Activated T-cell treated with anti-CD3 and anti-CD28 coated beads, Interleukin-2, amount 50 U/mL, for 72 hours (primary cell): ENCODE measurements at regions not wholly inside any gene's neighbourhood (a gene's known extent, or its start where the extent isn't known, plus 50 kb on each side); places are given as distances from the start of the nearest gene placed in this dataset.
"Not testable (repeated sequence)": the region's sequence is repeated elsewhere in the genome, so short reads cannot be mapped to it uniquely, and the experiment has no call there.

ENCODE experiments used
- ATAC-seq, 2 donors: fragments of 150-1000 bp; cut with Tn5 transposase; replicated peaks in 1 of 2; 2 replicates each; pipeline ENCODE4 v1.10.0; 2021; ENCODE audit warnings: moderate library complexity in 2 of 2, mild to moderate bottlenecking in 1 of 2
- DNase-seq, 2 donors: peaks; one replicate each; pipeline ENCODE4 v3.0.0; 2021 to 2022; ENCODE audit warnings: mixed read lengths in 1 of 2
- H3K27ac Mint-ChIP-seq: one replicate; pipeline ENCODE4 v1.8.0; 2022; ENCODE audit warnings: mild to moderate bottlenecking, moderate library complexity, mixed read lengths
- H3K27me3 Mint-ChIP-seq: one replicate; pipeline ENCODE4 v1.8.0; 2022; ENCODE audit warnings: low read depth, mixed read lengths
- H3K36me3 Mint-ChIP-seq, 2 donors: one replicate each; pipeline ENCODE4 v1.8.0; 2022; ENCODE audit warnings: mixed read lengths in 2 of 2, mild to moderate bottlenecking in 1 of 2; ENCODE audit not compliant: insufficient read depth in 2 of 2
- H3K4me1 Mint-ChIP-seq: one replicate; pipeline ENCODE4 v1.8.0; 2022; ENCODE audit warnings: low read depth, mixed read lengths
- H3K4me3 Mint-ChIP-seq, 2 donors: one replicate each; pipeline ENCODE4 v1.8.0; 2022; ENCODE audit warnings: mild to moderate bottlenecking in 2 of 2, mixed read lengths in 2 of 2, moderate library complexity in 2 of 2
- H3K9me3 Mint-ChIP-seq, 2 donors: one replicate each; pipeline ENCODE4 v1.8.0; 2022; ENCODE audit warnings: mixed read lengths in 2 of 2

DNA sequence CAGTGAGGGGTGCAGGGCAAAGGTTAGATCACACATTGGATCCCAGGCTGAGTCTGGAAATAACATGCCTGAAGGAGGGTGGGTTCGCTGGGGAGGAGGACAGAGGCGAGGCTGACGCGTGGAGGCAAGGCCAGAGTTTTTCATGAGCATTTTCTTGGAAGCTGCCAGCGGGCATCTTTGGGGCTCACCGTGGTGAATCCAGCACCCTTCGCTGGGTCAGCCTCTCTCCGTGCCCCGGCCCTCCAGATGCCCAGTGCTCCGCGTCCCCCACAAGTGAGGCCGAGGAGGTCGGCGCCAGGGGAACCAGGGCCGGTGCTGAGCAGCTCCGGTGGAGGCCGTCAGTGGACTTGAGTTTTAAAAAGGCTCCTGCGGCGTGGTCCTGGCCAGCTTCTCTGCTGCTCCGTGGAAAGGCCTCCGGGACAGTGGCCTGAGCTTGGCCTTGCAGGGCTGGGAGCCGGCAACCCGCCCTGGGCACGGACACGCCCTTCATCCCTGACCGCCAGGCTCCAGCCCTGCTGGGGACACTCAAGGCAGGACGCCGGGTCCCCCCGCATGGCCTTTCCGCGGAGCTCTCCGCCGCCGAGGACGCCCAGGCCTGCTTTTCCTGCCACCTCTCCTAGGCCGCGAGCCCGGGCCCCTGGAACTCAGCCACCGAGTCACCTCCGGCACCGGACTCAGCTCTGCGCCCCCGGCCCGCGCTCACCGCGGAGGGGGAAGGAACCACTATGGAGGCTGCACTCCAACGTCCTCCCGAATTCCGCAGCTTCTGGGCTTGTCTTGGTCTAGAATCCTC lies 114.3 kb downstream of the THBS2 start:
- DNase-seq (no peak), ATAC-seq (no peak)
- Mint-ChIP-seq H3K36me3 (no peaks in the 10 kb centered on the region), H3K27me3 (peaks cover 6% of the 10 kb centered on the region), H3K9me3 (peaks cover 0 to 2% of the 10 kb centered on the region in 2 donors), H3K4me3 (no peak overlapping the region), H3K27ac (no peak overlapping the region), H3K4me1 (no peaks in the 10 kb centered on the region)

DNA sequence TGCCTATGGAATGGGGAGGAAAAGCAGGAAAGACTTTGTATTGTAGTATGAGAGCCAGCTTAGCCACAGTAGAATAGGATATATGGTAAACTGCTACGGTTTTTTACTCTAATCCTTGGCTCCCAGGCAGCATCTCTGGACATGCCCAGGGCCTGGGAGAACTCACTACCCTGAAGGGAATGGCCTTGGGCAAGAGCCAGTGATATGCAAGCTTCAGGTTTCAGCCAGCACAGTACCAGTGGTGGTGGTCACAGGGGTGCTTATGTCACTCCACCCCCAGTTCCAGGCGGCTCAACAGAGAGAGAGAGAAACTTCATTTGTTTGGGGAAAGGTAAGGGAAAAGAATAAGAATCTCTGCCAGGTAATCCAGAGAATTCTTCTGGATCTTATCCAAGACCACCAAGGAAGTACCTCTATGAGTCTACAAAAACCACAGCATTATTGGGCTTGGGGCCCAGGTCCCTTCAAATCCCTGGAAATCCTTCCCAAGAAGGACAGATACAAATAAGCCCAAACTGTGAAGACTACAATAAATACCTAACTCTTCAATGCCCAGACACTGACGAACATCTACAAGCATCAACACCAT lies 121.2 kb downstream of the THBS2 start:
- DNase-seq, result no peak
- H3K36me3 Mint-ChIP-seq, result no peaks in the 10 kb centered on the region
- peaks cover 0 to 2% of the 10 kb centered on the region in 2 donors for H3K9me3 Mint-ChIP-seq
- no peak for ATAC-seq
- H3K27me3 Mint-ChIP-seq, result no peaks in the 10 kb centered on the region
- H3K4me1 Mint-ChIP-seq, result no peaks in the 10 kb centered on the region
- no peak overlapping the region for H3K27ac Mint-ChIP-seq
- no peak overlapping the region for H3K4me3 Mint-ChIP-seq

DNA sequence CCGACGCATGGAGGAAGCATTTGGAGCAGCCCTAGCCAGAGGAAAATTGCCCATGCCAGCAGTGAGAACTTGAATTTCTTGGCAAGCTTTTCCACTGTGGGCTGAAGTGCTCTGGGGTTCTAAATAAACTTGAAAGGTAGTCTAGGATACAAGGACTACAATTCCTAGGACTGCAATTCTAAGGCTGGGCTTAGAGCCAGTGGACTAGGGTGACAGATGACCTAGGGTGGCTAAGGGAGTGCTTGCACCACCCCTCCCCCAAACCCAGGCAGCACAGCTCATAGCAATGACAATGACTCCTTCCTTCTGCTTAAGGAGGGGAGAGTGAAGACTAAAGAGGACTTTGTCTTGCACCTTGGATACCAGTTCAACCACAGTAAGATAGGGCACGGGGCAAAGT lies 122.3 kb downstream of the THBS2 start:
- H3K27ac Mint-ChIP-seq, result no peak overlapping the region
- ATAC-seq (no peak), DNase-seq (no peak)
- H3K27me3 Mint-ChIP-seq, result no peaks in the 10 kb centered on the region
- no peak overlapping the region for H3K4me3 Mint-ChIP-seq
- no peaks in the 10 kb centered on the region for H3K36me3 Mint-ChIP-seq
- no peaks in the 10 kb centered on the region for H3K4me1 Mint-ChIP-seq
- H3K9me3 Mint-ChIP-seq, result no peaks in the 10 kb centered on the region

DNA sequence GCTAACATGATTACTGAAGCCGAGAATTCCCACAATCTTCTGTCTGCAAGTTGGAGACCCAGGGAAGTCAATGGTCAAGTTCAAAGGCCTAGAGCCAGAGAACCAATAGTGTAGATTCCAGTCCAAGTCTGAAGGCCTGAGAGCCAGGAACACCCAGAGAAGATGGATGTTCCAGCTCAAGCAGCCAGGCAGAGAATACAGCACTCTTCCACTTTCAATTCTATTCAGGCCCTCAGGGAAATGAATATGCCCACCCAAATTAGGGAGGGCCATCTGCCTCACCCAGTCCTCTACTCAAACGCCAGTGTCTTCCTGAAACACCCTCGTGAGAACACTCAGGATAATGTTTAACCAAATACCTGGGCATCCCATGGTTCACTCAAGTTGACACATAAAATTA lies 123.5 kb downstream of the THBS2 start:
- Mint-ChIP-seq H3K4me1 (no peaks in the 10 kb centered on the region), H3K27me3 (no peaks in the 10 kb centered on the region), H3K9me3 (no peaks in the 10 kb centered on the region), H3K36me3 (no peaks in the 10 kb centered on the region), H3K27ac (no peak overlapping the region), H3K4me3 (no peak overlapping the region)
- no peak for ATAC-seq
- DNase-seq, result no peak

DNA sequence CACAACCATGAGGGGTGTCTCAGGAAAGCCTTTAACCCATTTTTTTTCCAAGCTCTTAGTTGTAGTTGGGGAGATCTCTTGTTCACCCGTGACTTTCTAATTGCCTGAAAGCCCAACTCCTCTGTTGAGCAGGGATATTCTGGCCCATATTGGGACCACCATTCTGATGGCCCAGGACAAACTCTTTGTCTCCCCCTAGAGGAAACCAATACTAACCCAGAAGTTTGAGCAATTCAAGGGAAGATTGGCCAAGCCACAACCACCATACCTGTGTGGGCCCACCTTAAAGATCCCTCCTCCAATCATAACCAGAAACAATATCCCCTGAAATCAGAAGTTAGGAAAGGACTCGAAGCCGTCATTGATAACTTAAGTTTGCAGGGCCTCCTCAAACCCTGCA lies 132.6 kb downstream of the THBS2 start:
- DNase-seq (no peak), ATAC-seq (no peak)
- no peaks in the 10 kb centered on the region for H3K9me3 Mint-ChIP-seq
- no peaks in the 10 kb centered on the region for H3K36me3 Mint-ChIP-seq
- no peak overlapping the region for H3K27ac Mint-ChIP-seq
- no peaks in the 10 kb centered on the region for H3K27me3 Mint-ChIP-seq
- H3K4me1 Mint-ChIP-seq, result no peaks in the 10 kb centered on the region
- no peak overlapping the region for H3K4me3 Mint-ChIP-seq

DNA sequence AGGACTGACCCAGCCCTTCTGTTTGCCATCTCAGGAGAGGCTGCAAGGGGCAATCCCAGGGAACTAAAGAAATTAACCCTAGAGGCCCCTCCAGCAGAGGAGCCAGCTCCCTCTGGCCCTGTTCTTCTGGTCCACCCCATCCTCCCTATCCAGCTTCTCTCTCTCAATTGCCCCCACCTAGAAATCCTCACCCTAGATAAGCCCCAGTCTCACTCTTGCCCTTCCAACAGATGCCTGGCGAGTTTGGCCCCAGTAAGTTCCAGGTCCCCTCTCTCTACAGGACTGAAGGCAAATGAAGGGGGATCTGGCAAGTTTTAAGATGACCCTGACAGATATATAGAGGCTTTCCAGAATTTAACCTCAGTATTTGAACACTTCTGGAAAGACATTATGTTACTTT lies 134.0 kb downstream of the THBS2 start:
- no peaks in the 10 kb centered on the region for H3K4me1 Mint-ChIP-seq
- H3K36me3 Mint-ChIP-seq, result no peaks in the 10 kb centered on the region
- ATAC-seq (no peak), DNase-seq (no peak)
- H3K27me3 Mint-ChIP-seq, result no peaks in the 10 kb centered on the region
- H3K4me3 Mint-ChIP-seq, result no peak overlapping the region
- H3K9me3 Mint-ChIP-seq, result no peaks in the 10 kb centered on the region
- no peak overlapping the region for H3K27ac Mint-ChIP-seq

DNA sequence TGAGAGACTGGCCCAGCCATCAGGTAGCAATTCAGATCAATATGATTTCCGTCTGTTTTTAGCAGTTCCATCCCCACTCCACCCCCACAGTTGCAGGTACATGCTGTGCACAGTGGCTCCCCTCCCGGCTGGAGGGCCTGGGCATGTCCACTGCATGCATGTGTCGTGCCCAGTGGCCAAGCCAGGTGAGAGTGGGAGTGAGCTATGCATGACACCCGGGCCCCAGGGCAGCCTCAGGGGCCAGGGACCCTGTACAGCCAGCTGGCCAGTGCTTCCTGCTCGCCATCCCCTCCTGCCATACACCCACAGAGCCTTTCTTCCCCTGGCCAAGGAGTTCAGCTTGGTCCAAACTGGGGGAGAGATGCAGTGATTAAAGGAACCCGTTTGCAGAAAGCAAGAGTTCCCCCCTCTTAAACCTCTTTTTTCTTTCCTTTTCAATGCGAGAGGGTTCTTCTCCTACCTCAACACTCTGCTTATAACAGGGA lies 135.3 kb downstream of the THBS2 start:
- ATAC-seq (no peak), DNase-seq (no peak)
- no peaks in the 10 kb centered on the region for H3K9me3 Mint-ChIP-seq
- no peaks in the 10 kb centered on the region for H3K27me3 Mint-ChIP-seq
- no peak overlapping the region for H3K4me3 Mint-ChIP-seq
- H3K36me3 Mint-ChIP-seq, result no peaks in the 10 kb centered on the region
- peaks cover under 1% of the 10 kb centered on the region for H3K4me1 Mint-ChIP-seq
- no peak overlapping the region for H3K27ac Mint-ChIP-seq

DNA sequence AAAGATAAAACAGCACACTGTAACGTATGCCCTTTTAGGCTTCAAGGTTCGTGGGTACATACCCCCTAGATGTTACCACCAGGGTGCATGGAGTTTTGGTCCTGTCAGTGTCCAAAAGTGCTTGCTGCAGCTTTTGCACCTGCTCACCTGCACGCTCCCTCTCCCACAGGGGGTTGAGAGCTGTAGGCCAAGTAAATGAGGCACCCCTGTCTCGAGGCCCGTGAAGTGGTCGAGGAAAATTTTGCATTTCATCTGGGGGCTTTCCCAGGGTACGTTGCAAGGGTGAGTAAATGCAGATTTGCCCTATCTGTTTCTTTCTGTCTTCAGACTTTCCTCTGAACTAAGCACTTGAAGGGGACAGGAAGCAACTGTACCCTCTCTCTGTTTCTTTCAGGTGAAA lies 136.0 kb downstream of the THBS2 start:
- ATAC-seq (no peak), DNase-seq (no peak)
- Mint-ChIP-seq H3K4me3 (no peak overlapping the region), H3K36me3 (no peaks in the 10 kb centered on the region), H3K9me3 (no peaks in the 10 kb centered on the region), H3K4me1 (peaks cover 7% of the 10 kb centered on the region), H3K27me3 (no peaks in the 10 kb centered on the region), H3K27ac (no peak overlapping the region)

DNA sequence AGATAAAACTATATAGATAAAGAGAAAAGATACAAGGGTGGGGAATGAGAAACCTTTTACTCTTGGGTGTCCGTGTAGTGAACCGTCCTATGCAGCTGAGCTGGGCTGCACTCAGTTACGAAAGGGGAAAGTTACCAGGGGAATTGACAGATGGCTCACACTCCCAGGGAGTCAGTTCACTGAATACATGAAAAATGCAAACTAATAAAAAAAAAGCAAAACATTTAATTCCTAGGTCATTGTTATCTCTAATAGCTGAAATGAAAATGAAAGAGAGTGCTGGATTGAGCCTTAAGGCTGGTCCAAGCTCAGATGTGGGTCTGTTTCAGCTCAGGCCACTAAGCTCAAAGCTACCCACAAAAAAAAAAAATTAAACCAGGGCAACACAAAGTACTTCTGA lies 138.0 kb downstream of the THBS2 start:
- Mint-ChIP-seq H3K27ac (no peak overlapping the region), H3K4me3 (no peak overlapping the region), H3K36me3 (no peaks in the 10 kb centered on the region), H3K27me3 (no peaks in the 10 kb centered on the region), H3K4me1 (peaks cover 12% of the 10 kb centered on the region), H3K9me3 (no peaks in the 10 kb centered on the region)
- ATAC-seq (no peak), DNase-seq (no peak)

DNA sequence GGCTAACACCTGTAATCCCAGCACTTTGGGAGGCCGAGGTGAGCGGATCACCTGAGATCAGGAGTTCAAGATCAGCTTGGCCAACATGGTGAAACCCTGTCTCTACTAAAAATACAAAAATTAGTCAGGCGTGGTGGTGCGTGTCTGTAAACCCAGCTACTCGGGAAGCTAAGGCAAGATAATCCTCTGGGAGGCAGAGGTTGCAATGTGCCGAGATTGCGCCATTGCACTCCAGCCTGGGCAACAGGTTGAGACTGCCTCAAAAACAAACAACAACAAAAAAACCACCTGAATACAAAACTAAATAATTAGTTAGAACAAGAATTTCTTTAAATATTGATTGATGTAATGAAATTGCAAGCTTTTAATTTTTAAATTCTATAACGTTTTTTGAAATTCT lies 139.0 kb downstream of the THBS2 start:
- H3K4me3 Mint-ChIP-seq, H3K9me3 Mint-ChIP-seq: not testable (repeated sequence)
- peaks cover 12% of the 10 kb centered on the region for H3K4me1 Mint-ChIP-seq

DNA sequence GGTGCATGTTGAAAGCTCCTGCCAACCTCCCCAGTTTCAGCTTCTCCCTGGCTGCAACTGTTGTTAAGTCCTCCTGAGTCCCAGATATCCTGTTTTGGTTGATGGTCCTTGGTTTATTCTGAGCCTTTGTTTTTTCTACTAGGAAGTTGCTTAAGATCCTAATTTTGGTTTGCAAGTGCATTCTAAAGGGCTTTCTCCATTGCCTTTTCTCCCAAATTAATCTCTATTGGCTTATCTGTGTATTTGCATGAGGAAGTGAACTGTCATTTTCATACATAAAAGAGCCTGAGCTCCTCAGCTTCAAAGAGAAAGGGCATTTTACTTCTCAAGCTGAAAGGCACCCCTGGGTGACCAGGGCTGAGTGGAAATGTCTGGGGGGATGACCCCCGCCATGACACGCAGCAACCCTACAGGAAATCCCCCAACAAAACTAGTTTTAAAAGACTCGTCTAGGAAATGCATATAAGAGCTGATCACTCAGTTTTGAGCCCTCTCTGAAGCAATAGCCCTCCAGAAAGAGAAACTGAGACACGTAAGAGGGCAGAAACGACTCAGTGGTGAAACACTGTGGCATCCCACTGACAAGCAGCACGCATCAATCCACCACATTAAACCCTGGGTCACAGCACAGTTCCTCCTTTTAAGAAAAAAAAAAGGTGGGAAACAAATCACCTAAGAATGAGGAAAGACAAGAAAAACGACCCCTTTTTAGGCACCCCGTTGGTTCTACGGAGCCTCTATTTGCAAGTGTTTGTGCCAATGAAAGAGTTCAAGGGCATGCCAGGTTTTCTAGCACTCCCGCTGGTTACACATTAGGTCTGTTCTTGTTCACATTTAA lies 140.9 kb downstream of the THBS2 start:
- Mint-ChIP-seq H3K4me1 (peaks cover 12% of the 10 kb centered on the region), H3K4me3 (peak overlapping the region in 1 of 2 donors; percentile 24), H3K36me3 (no peaks in the 10 kb centered on the region), H3K27me3 (no peaks in the 10 kb centered on the region), H3K27ac (no peak overlapping the region), H3K9me3 (peaks cover 0 to 5% of the 10 kb centered on the region in 2 donors)
- DNase-seq, result peak; percentile 4 to 6
- ATAC-seq, result peak; percentile 77 to 91

More for the DNA sequence above, 139.0 kb downstream of the THBS2 start:
- DNase-seq, H3K27ac Mint-ChIP-seq, H3K36me3 Mint-ChIP-seq, H3K27me3 Mint-ChIP-seq, ATAC-seq: not testable (repeated sequence)

DNA sequence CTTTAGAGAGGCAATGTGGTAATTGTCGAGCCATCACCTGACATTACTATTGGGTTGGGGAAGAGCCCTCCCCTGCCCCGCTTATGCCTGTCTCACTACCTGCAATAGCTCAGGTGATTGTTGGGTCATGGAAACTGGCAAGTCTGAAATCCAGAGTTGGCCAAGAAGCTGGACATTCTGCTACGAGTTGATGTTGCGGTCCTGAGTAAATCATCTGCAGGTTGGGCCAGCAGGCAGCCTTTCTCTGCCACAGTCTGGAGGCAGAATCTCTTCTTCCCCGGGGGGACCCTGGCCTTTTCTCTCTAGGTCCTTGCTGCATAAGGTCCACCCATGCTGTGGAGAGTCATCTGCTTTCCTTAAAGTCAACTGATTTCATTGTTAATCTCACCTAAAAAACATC lies 142.4 kb downstream of the THBS2 start:
- H3K36me3 Mint-ChIP-seq, result no peaks in the 10 kb centered on the region
- H3K4me3 Mint-ChIP-seq, result no peak overlapping the region
- ATAC-seq, result no peak
- no peak for DNase-seq
- no peak overlapping the region for H3K27ac Mint-ChIP-seq
- H3K4me1 Mint-ChIP-seq, result peaks cover 12% of the 10 kb centered on the region
- H3K27me3 Mint-ChIP-seq, result no peaks in the 10 kb centered on the region
- H3K9me3 Mint-ChIP-seq, result peaks cover 0 to 5% of the 10 kb centered on the region in 2 donors
